ENCODE measurements at regions not wholly inside any gene's neighbourhood (a gene's known extent, or its start where the extent isn't known, plus 50 kb on each side); places are given as distances from the start of the nearest gene placed in this dataset.
"Not testable (repeated sequence)": the region's sequence is repeated elsewhere in the genome, so short reads cannot be mapped to it uniquely, and the experiment has no call there.

DNA sequence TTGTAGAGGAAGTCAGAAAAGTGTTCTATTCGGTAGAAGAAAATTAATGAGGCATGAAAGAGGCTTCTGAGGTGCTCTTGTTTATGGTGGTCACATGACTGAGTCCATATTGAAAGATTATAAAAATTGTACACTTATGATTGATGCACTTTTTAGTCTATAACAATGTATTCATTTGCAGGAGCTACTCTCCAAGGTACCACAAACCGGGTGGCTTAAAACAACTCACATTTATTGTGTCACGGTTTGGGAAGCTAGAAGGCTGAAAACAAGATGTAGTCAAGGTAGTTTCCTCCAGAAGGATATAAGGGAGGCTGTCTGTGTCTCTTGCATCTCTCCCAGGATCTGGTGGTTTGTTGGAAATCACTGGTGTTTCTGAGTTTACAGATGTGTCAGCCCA, 60.6 kb upstream of the GOLGA8M start:
- TF ChIP-seq RAD21 (CRISPR knock-in tag; conservative IDR thresholded peaks at IDR 0.05 in 1 of 2, IDR thresholded peaks at IDR 0.05 in 1 of 2): not testable (repeated sequence)
- TF ChIP-seq, protein P1, sequence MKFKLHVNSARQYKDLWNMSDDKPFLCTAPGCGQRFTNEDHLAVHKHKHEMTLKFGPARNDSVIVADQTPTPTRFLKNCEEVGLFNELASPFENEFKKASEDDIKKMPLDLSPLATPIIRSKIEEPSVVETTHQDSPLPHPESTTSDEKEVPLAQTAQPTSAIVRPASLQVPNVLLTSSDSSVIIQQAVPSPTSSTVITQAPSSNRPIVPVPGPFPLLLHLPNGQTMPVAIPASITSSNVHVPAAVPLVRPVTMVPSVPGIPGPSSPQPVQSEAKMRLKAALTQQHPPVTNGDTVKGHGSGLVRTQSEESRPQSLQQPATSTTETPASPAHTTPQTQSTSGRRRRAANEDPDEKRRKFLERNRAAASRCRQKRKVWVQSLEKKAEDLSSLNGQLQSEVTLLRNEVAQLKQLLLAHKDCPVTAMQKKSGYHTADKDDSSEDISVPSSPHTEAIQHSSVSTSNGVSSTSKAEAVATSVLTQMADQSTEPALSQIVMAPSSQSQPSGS (CRISPR knock-in tag; IDR thresholded peaks at IDR 0.05): not testable (repeated sequence)

Data from K562 (cell line).